HCT116 (cell line): ENCODE measurements at regions not wholly inside any gene's neighbourhood (a gene's known extent, or its start where the extent isn't known, plus 50 kb on each side); places are given as distances from the start of the nearest gene placed in this dataset.

Source experiments
- ATAC-seq: fragments of 200-7000 bp; cut with Tn5 transposase; 2 replicates; pipeline ENCODE4 v1.9.1; 2020; ENCODE audit warnings: mild to moderate bottlenecking, moderate library complexity
- BruUV-seq: library from RNA; stranded (reverse); fragments of 400-500 nt; replicated peaks from 2 replicates; lab custom pipeline; 2021; lab: Mats Ljungman, UMichigan
- CTCF ChIA-PET: fragments of 300-600 bp; sonication (Branson Sonifier 250); formaldehyde crosslinking; loops from one replicate; lab custom pipeline; 2021; ENCODE audit warnings: antibody characterized with exemption; lab: Charles Lee
- POLR2A ChIA-PET: fragments of 300-600, 350-600 bp; sonication (Branson Sonifier 250); formaldehyde crosslinking; loops from one replicate; lab custom pipeline; 2021; ENCODE audit warnings: antibody characterized with exemption; lab: Charles Lee
- RAD21 ChIA-PET, 2 experiments: fragments of 300-600 bp; sonication (Branson Sonifier 250); formaldehyde crosslinking; loops; one replicate each; lab custom pipeline; 2023; ENCODE audit warnings: low total read pairs in 2 of 2; ENCODE audit not compliant: uncharacterized antibody in 2 of 2, unreplicated experiment in 2 of 2, low non-redundant PET in 1 of 2; lab: Charles Lee
- DNase-seq: peaks from one replicate; pipeline ENCODE4 v3.0.0-alpha.2; 2010; ENCODE audit warnings: low read depth, low spot score
- H2AFZ ChIP-seq: fragments of 200-600 bp; shearing (Covaris generic), sonication (generic); 2 replicates; pipeline ENCODE4 v1.6.1; 2017; ENCODE audit warnings: low read depth, mixed run types, mixed read lengths, antibody characterized with exemption, low read length; ENCODE audit not compliant: poor library complexity, severe bottlenecking
- H3K27ac ChIP-seq: 2 replicates; pipeline ENCODE4 v1.5.1; 2012; ENCODE audit warnings: low read depth, low read length
- H3K27me3 ChIP-seq: fragments of 200-600 bp; sonication (generic); 2 replicates; pipeline ENCODE4 v1.6.1; 2016; ENCODE audit warnings: mixed run types, low read length, mixed read lengths; ENCODE audit not compliant: insufficient read depth
- H3K36me3 ChIP-seq, 2 experiments: fragments of 200-500 bp in 1 of 2; fragments of 200-600 bp in 1 of 2; sonication (Bioruptor generic) in 1 of 2; sonication (generic) in 1 of 2; 2 replicates each; pipeline versions ENCODE4 v1.5.1 to v1.6.1; 2014 to 2016; ENCODE audit warnings: low read length in 2 of 2, inconsistent platforms in 1 of 2, mixed read lengths in 1 of 2, mixed run types in 1 of 2; ENCODE audit not compliant: insufficient read depth in 2 of 2, control insufficient read depth in 1 of 2
- H3K4me1 ChIP-seq, 2 experiments: fragments of 200-600 bp in 1 of 2; sonication (generic) in 1 of 2; 2 replicates each; pipeline versions ENCODE4 v1.5.1 to v1.6.1; 2012 to 2017; ENCODE audit warnings: low read length in 2 of 2, inconsistent platforms in 1 of 2, mild to moderate bottlenecking in 1 of 2, mixed read lengths in 1 of 2, mixed run types in 1 of 2, moderate library complexity in 1 of 2; ENCODE audit not compliant: insufficient read depth in 2 of 2, control insufficient read depth in 1 of 2
- H3K4me2 ChIP-seq: fragments of 200-600 bp; sonication (generic); 2 replicates; pipeline ENCODE4 v1.6.1; 2017; ENCODE audit warnings: mixed run types, low read length, mixed read lengths
- H3K4me3 ChIP-seq, 2 experiments: fragments of 200-600 bp in 1 of 2; sonication (generic) in 1 of 2; replicated peaks in 1 of 2; 2 replicates each; pipeline ENCODE4 v1.5.1; 2011 to 2016; ENCODE audit warnings: low read length in 2 of 2, control low read depth in 1 of 2, low read depth in 1 of 2, mild to moderate bottlenecking in 1 of 2, mixed read lengths in 1 of 2, mixed run types in 1 of 2
- H3K79me2 ChIP-seq: fragments of 200-600 bp; sonication (generic); 2 replicates; pipeline ENCODE4 v1.6.1; 2017; ENCODE audit warnings: mild to moderate bottlenecking, mixed run types, low read length, moderate library complexity, mixed read lengths; ENCODE audit not compliant: insufficient read depth
- H3K9ac ChIP-seq: fragments of 200-600 bp; sonication (generic); 2 replicates; pipeline ENCODE4 v1.6.1; 2016; ENCODE audit warnings: low read length, mixed read lengths
- H3K9me2 ChIP-seq: fragments of 200-600 bp; sonication (generic), shearing (Covaris generic); 2 replicates; pipeline ENCODE4 v1.6.1; 2017; ENCODE audit warnings: mixed run types, mild to moderate bottlenecking, moderate library complexity; ENCODE audit not compliant: insufficient read depth
- H3K9me3 ChIP-seq, 2 experiments: fragments of 200-500 bp in 1 of 2; fragments of 200-600 bp in 1 of 2; sonication (Bioruptor generic) in 1 of 2; sonication (generic) in 1 of 2; 2 replicates each; pipeline ENCODE4 v1.6.1; 2014 to 2017; ENCODE audit warnings: low read length in 2 of 2, mixed read lengths in 2 of 2, inconsistent platforms in 1 of 2, low read depth in 1 of 2, mild to moderate bottlenecking in 1 of 2, mixed run types in 1 of 2, moderate library complexity in 1 of 2; ENCODE audit not compliant: control insufficient read depth in 1 of 2, insufficient read depth in 1 of 2
- H4K20me1 ChIP-seq: fragments of 200-600 bp; sonication (generic), shearing (Covaris generic); 2 replicates; pipeline ENCODE4 v1.6.1; 2017; ENCODE audit warnings: mixed run types, mild to moderate bottlenecking, moderate library complexity; ENCODE audit not compliant: insufficient read depth
- CBX3 ChIP-seq: IDR thresholded peaks from 2 replicates; pipeline ENCODE4 v1.6.1; 2012; ENCODE audit warnings: low read depth
- CEBPB ChIP-seq: IDR thresholded peaks from 2 replicates; pipeline ENCODE4 v1.6.1; 2012; ENCODE audit warnings: low read depth
- EGR1 ChIP-seq: IDR thresholded peaks from 2 replicates; pipeline ENCODE4 v1.6.1; 2012; ENCODE audit warnings: low read depth
- EZH2 ChIP-seq: fragments of 200-600 bp; sonication (generic); IDR thresholded peaks from 2 replicates; pipeline ENCODE4 v1.6.1; 2017; ENCODE audit warnings: antibody characterized with exemption, mixed run types
- FOSL1 ChIP-seq: IDR thresholded peaks from 2 replicates; pipeline ENCODE4 v1.6.1; 2012; ENCODE audit warnings: low read depth
- JUND ChIP-seq: IDR thresholded peaks from 2 replicates; pipeline ENCODE4 v1.6.1; 2012
- POLR2AphosphoS5 ChIP-seq: IDR thresholded peaks from 2 replicates; pipeline ENCODE4 v1.6.1; 2011; ENCODE audit warnings: mild to moderate bottlenecking, low read depth, low read length, moderate library complexity
- SIN3A ChIP-seq: IDR thresholded peaks from 2 replicates; pipeline ENCODE4 v1.6.1; 2012; ENCODE audit warnings: low read depth
- SP1 ChIP-seq: IDR thresholded peaks from 2 replicates; pipeline ENCODE4 v1.6.1; 2012; ENCODE audit warnings: low read depth
- SRF ChIP-seq: IDR thresholded peaks from 2 replicates; pipeline ENCODE4 v1.6.1; 2012; ENCODE audit warnings: low read depth
- TCF7L2 ChIP-seq: IDR thresholded peaks from 2 replicates; pipeline ENCODE4 v1.7.0; 2011; ENCODE audit warnings: borderline replicate concordance, inconsistent platforms; ENCODE audit not compliant: insufficient read depth, insufficient read length; ENCODE audit errors: extremely low read depth
- ZFX ChIP-seq: fragments of 450-650 bp; IDR thresholded peaks from 2 replicates; pipeline ENCODE4 v1.6.1; 2017
- intact Hi-C: fragments of 100-400 bp; cut with micrococcal nuclease; formaldehyde crosslinking; loops from 2 replicates; pipeline ENCODE4 v1.10.0; 2022
- TF ChIP-seq, protein P1 (sequence below): IDR thresholded peaks from 2 replicates; pipeline ENCODE4 v1.6.1; 2012; ENCODE audit warnings: low read depth
- TF ChIP-seq, protein P2 (sequence below): IDR thresholded peaks from 2 replicates; pipeline ENCODE4 v1.6.1; 2012

DNA sequence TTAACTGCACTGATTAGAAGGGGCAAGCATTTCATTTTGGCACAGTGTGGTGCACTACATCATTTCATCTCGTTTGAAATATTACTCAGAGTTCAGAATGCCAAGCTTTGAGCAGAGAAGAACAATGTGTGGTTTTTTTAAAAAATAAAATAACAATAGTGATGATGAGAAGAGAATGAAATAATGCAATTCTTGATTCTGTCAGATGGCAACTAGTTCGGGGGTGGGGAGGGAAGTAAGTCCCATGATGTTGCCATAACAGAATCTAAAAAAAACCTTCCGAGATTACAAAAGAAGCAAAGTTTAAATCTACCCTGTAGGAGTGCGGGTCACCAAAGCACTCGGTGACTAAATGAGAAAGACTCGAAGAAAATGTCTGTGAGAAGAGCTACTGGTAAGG, 490.4 kb downstream of the NR4A2 start:
- no peak overlapping the region for H3K27ac ChIP-seq
- TF ChIP-seq SIN3A (no peak), JUND (no peak), EZH2 (no peak), POLR2AphosphoS5 (no peak), EGR1 (no peak), CEBPB (no peak), FOSL1 (no peak), CBX3 (no peak), SP1 (no peak), SRF (no peak), TCF7L2 (no peak), ZFX (no peak)
- TF ChIP-seq, protein P1, sequence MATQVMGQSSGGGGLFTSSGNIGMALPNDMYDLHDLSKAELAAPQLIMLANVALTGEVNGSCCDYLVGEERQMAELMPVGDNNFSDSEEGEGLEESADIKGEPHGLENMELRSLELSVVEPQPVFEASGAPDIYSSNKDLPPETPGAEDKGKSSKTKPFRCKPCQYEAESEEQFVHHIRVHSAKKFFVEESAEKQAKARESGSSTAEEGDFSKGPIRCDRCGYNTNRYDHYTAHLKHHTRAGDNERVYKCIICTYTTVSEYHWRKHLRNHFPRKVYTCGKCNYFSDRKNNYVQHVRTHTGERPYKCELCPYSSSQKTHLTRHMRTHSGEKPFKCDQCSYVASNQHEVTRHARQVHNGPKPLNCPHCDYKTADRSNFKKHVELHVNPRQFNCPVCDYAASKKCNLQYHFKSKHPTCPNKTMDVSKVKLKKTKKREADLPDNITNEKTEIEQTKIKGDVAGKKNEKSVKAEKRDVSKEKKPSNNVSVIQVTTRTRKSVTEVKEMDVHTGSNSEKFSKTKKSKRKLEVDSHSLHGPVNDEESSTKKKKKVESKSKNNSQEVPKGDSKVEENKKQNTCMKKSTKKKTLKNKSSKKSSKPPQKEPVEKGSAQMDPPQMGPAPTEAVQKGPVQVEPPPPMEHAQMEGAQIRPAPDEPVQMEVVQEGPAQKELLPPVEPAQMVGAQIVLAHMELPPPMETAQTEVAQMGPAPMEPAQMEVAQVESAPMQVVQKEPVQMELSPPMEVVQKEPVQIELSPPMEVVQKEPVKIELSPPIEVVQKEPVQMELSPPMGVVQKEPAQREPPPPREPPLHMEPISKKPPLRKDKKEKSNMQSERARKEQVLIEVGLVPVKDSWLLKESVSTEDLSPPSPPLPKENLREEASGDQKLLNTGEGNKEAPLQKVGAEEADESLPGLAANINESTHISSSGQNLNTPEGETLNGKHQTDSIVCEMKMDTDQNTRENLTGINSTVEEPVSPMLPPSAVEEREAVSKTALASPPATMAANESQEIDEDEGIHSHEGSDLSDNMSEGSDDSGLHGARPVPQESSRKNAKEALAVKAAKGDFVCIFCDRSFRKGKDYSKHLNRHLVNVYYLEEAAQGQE = no peak
- TF ChIP-seq, protein P2, sequence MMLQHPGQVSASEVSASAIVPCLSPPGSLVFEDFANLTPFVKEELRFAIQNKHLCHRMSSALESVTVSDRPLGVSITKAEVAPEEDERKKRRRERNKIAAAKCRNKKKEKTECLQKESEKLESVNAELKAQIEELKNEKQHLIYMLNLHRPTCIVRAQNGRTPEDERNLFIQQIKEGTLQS = no peak
- DNase-seq (no peak), ATAC-seq (no peak)
- no peaks in the 10 kb centered on the region for H3K4me1 ChIP-seq
- CTCF ChIA-PET = no interaction called here
- no peak overlapping the region for H3K4me3 ChIP-seq
- BruUV-seq = no TSS peak
- POLR2A ChIA-PET = no interaction called here
- intact Hi-C loops = no loop called here
- no peaks in the 10 kb centered on the region for H3K27me3 ChIP-seq
- RAD21 ChIA-PET = no interaction called here
- H3K9ac ChIP-seq = no peak overlapping the region
- no peaks in the 10 kb centered on the region for H4K20me1 ChIP-seq
- no peaks in the 10 kb centered on the region for H3K9me3 ChIP-seq
- H3K36me3 ChIP-seq = no peaks in the 10 kb centered on the region
- H3K4me2 ChIP-seq = no peak overlapping the region
- no peaks in the 10 kb centered on the region for H3K79me2 ChIP-seq
- no peak overlapping the region for H2AFZ ChIP-seq
- H3K9me2 ChIP-seq = no peaks in the 10 kb centered on the region
